Astrocyte of the cerebellum (primary cell): ENCODE measurements at regions not wholly inside any gene's neighbourhood (a gene's known extent, or its start where the extent isn't known, plus 50 kb on each side); places are given as distances from the start of the nearest gene placed in this dataset.
"Not testable (repeated sequence)": the region's sequence is repeated elsewhere in the genome, so short reads cannot be mapped to it uniquely, and the experiment has no call there.

ENCODE experiments used
- DNase-seq: peaks from one replicate; pipeline ENCODE4 v3.0.0-alpha.2; 2011; ENCODE audit warnings: low read depth
- H3K4me3 ChIP-seq: 2 replicates; pipeline ENCODE4 v1.5.1; 2011; ENCODE audit warnings: mild to moderate bottlenecking, low read depth, low read length, moderate library complexity
- CTCF ChIP-seq: IDR thresholded peaks from 2 replicates; pipeline ENCODE4 v1.5.1; 2012; ENCODE audit warnings: low read length, low read depth, moderate library complexity, mild to moderate bottlenecking; ENCODE audit errors: missing control alignments
- in situ Hi-C: cut with HindIII; loops from 2 replicates; pipeline ENCODE4 v1.10.0; 2017; ENCODE audit warnings: low sequenced_read_pairs

- no peak overlapping the region for H3K4me3 ChIP-seq
- TF ChIP-seq CTCF: no peak
- in situ Hi-C loops: no loop called here
- no peak for DNase-seq
Observed at GRCh38 chr5:112036206-112036605, 279.2 kb upstream of the NREP start.

- no peak for DNase-seq
- H3K4me3 ChIP-seq: no peak overlapping the region
- no peak for TF ChIP-seq CTCF
- in situ Hi-C loops: no loop called here
Observed at GRCh38 chr5:112034421-112034979, 277.5 kb upstream of the NREP start.

- in situ Hi-C loops, DNase-seq: not testable (repeated sequence)
Observed at GRCh38 chr5:112026879-112027278, 269.9 kb upstream of the NREP start.

GRCh38 chr5:112025757-112026156 is 268.8 kb upstream of the NREP start:
- in situ Hi-C loops: no loop called here
- H3K4me3 ChIP-seq: no peak overlapping the region
- DNase-seq: no peak
- TF ChIP-seq CTCF: no peak

More at GRCh38 chr5:112026879-112027278, 269.9 kb upstream of the NREP start:
- not testable (repeated sequence) for H3K4me3 ChIP-seq

GRCh38 chr5:112024769-112025168 is 267.8 kb upstream of the NREP start:
- DNase-seq: no peak
- no peak for TF ChIP-seq CTCF
- in situ Hi-C loops: no loop called here
- H3K4me3 ChIP-seq: no peak overlapping the region

- no peak overlapping the region for H3K4me3 ChIP-seq
- DNase-seq: no peak
- TF ChIP-seq CTCF: no peak
- in situ Hi-C loops: no loop called here
Observed at GRCh38 chr5:112024221-112024620, 267.2 kb upstream of the NREP start.

GRCh38 chr5:112023766-112024165 is 266.8 kb upstream of the NREP start:
- H3K4me3 ChIP-seq: no peak overlapping the region
- no peak for DNase-seq
- in situ Hi-C loops: no loop called here
- TF ChIP-seq CTCF: no peak
